Neural cell (in vitro differentiated cells): ENCODE measurements at regions not wholly inside any gene's neighbourhood (a gene's known extent, or its start where the extent isn't known, plus 50 kb on each side); places are given as distances from the start of the nearest gene placed in this dataset.

Experiments used
- EP300 ChIP-seq: fragments of 450-650 bp; conservative IDR thresholded peaks from 2 replicates; pipeline ENCODE4 v1.6.1; 2014; ENCODE audit warnings: antibody characterized with exemption, mild to moderate bottlenecking, moderate library complexity; ENCODE audit not compliant: poor library complexity, severe bottlenecking
- EZH2 ChIP-seq: fragments of 200-600, 300-800 bp; shearing (Covaris generic), sonication (generic); IDR thresholded peaks from 2 replicates; pipeline ENCODE4 v1.6.1; 2014; ENCODE audit warnings: antibody characterized with exemption, low read length, borderline replicate concordance, mild to moderate bottlenecking; ENCODE audit not compliant: insufficient read depth, poor library complexity, severe bottlenecking
- MXI1 ChIP-seq: fragments of 450-650 bp; conservative IDR thresholded peaks from 2 replicates; pipeline ENCODE4 v1.6.1; 2014; ENCODE audit warnings: antibody characterized with exemption, mild to moderate bottlenecking; ENCODE audit not compliant: poor library complexity, severe bottlenecking
- POLR2AphosphoS5 ChIP-seq: IDR thresholded peaks from 2 replicates; pipeline ENCODE4 v1.6.1; 2012
- RAD21 ChIP-seq: fragments of 450-650 bp; conservative IDR thresholded peaks from 2 replicates; pipeline ENCODE4 v1.6.1; 2014; ENCODE audit warnings: antibody characterized with exemption, mild to moderate bottlenecking, moderate library complexity
- TF ChIP-seq, protein P1 (sequence below): fragments of 450-650 bp; IDR thresholded peaks from 2 replicates; pipeline ENCODE4 v1.5.1; 2014; ENCODE audit warnings: antibody characterized with exemption, mild to moderate bottlenecking, moderate library complexity; ENCODE audit not compliant: poor library complexity, severe bottlenecking

DNA sequence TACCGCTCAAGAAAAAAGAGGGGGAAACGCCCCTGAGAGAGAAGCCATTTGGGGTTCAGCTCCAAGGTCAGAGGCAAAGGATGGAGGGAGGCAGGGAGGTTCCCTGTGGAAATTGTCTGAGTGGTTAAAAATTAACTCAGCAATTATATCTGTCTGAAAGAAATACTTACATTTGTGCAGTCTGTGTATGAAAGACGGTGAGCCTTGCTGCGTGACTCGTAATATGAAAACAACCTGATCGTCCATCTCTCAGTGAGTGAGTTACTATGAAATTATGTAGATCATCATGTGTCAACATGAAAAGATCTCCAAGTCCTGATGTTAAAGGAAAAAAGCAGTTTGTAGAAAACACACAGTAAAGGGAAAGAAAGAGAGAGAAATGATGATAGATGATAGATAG, 67.2 kb upstream of the FAM204A start:
- TF ChIP-seq POLR2AphosphoS5 (no peak), RAD21 (no peak), EP300 (no peak), EZH2 (no peak), MXI1 (no peak)
- TF ChIP-seq, protein P1, sequence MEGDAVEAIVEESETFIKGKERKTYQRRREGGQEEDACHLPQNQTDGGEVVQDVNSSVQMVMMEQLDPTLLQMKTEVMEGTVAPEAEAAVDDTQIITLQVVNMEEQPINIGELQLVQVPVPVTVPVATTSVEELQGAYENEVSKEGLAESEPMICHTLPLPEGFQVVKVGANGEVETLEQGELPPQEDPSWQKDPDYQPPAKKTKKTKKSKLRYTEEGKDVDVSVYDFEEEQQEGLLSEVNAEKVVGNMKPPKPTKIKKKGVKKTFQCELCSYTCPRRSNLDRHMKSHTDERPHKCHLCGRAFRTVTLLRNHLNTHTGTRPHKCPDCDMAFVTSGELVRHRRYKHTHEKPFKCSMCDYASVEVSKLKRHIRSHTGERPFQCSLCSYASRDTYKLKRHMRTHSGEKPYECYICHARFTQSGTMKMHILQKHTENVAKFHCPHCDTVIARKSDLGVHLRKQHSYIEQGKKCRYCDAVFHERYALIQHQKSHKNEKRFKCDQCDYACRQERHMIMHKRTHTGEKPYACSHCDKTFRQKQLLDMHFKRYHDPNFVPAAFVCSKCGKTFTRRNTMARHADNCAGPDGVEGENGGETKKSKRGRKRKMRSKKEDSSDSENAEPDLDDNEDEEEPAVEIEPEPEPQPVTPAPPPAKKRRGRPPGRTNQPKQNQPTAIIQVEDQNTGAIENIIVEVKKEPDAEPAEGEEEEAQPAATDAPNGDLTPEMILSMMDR = no peak
